HG03520 (cell line): ENCODE measurements at regions not wholly inside any gene's neighbourhood (a gene's known extent, or its start where the extent isn't known, plus 50 kb on each side); places are given as distances from the start of the nearest gene placed in this dataset.
"Not testable (repeated sequence)": the region's sequence is repeated elsewhere in the genome, so short reads cannot be mapped to it uniquely, and the experiment has no call there.

Source experiments
- ATAC-seq: cut with Tn5 transposase; IDR thresholded peaks from one replicate; pipeline ENCODE4 v1.9.1; 2021; ENCODE audit warnings: mild to moderate bottlenecking, moderate library complexity; ENCODE audit not compliant: unreplicated experiment

GRCh38 chr5:17964067-17964466, 329.8 kb downstream of the TAF11L14 start:
- ATAC-seq, result no peak

GRCh38 chr5:17966640-17967402, 332.6 kb downstream of the TAF11L14 start:
- ATAC-seq, result no peak

GRCh38 chr5:17976404-17976803, 342.1 kb downstream of the TAF11L14 start:
- ATAC-seq, result no peak

GRCh38 chr5:17978954-17979353, 344.7 kb downstream of the TAF11L14 start:
- ATAC-seq, result no peak

- not testable (repeated sequence) for ATAC-seq
Observed at GRCh38 chr5:17982626-17983025, 348.4 kb downstream of the TAF11L14 start.

- no peak for ATAC-seq
Observed at GRCh38 chr5:17989036-17989435, 354.8 kb downstream of the TAF11L14 start.

DNA sequence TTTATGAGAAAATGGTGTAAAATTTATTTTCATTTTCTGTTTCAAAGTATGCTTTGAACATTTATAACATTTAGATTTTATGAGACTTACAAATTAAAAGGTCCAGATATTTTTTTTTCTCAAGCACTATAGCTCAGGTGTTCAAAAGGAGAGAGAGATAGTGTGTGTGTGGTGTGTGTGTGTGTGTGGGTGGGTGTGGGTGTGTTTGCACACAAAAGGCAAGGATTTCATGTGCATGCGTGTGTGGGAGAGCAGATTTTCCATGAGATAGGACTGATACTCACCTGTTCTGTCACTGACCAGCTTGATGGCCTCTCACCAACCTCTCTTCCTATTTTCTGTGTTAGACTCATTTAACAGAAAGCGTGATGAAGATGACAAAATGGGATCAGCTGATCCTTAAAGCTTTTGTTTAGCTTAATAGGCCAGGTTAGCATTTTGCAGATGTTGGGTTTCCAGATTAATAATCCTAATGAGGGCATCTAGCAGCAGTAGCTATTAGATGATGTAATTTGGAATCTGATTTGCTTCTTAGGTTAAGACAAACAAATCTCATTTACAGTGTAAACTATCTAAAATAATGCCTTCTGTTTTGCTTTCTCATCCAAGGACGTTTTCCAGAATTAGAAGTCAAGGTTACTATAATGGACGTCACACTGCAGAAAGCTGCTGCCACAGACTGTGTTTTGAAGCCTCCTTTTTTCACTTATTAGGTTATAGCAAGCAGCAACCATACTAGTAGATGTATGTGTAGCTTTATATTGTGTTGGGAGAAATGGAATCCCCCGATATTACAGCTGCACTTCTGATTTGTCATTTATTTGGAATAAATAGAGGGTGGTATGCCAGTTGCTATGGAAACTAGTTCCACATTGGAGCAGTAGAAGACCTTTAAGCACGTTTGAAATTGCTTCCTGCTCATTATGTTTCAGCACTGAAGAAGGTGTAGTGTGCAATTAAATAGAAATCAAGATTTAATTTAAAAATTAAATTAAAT, 355.6 kb downstream of the TAF11L14 start:
- ATAC-seq, result no peak

GRCh38 chr5:17991775-17992174, 357.5 kb downstream of the TAF11L14 start:
- no peak for ATAC-seq

DNA sequence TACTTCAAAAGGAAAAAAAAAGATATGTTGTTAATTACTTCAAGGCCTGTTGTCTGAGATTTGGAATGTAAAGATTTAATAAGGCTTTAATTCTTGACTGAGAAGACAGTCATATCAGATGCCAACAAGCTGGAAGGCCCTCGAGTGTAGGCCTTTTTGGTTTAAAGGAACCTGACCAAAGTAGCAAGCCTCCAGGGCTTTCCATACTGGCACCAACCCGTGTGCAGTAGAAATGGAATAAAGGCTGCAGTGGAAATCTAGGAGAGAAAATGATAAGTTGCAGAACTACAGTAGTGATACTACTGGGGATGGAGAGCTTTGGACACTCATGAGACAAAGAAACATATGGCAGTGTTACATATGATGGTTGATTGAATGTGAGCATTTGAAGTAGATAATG, 358.0 kb downstream of the TAF11L14 start:
- no peak for ATAC-seq

DNA sequence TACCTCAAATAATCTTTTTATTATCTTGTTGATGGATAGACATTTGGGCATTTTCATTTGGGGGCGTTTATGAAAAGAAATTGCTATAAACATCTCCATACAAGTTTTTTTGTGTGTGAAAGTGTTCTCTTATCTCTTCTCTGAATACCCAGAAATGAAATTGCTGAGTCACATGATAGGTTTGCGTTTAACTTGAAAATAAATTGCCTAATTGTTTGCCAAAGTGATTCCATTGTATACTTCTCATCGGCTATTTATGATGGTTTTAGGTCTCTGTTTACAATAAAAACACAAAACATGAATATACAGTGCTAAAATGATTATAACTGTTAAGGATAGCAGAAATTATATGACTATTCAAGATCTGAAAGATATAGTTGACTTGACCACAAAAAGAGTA, 361.7 kb downstream of the TAF11L14 start:
- ATAC-seq, result no peak

DNA sequence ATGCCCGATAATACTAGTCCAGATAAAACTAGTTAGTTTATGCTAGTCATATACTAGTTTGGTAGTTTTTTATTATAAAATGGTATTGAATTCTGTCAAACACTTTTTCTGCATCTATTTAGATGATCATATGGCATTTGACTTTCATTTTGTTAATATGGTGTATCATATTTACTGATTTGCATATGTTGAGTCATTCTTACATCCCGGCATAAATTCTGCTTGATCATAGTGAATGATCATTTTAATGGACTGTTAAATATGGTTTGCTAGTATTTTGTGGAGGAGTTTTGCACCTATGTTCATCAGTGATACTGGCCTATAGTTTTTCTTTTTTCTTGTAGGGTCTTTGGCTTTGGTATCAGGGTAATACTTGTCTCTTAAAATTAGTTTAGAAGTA, 365.6 kb downstream of the TAF11L14 start:
- no peak for ATAC-seq

- no peak for ATAC-seq
Observed at GRCh38 chr5:18000744-18001143, 366.5 kb downstream of the TAF11L14 start.

- ATAC-seq, result no peak
Observed at GRCh38 chr5:18003312-18003711, 369.1 kb downstream of the TAF11L14 start.

DNA sequence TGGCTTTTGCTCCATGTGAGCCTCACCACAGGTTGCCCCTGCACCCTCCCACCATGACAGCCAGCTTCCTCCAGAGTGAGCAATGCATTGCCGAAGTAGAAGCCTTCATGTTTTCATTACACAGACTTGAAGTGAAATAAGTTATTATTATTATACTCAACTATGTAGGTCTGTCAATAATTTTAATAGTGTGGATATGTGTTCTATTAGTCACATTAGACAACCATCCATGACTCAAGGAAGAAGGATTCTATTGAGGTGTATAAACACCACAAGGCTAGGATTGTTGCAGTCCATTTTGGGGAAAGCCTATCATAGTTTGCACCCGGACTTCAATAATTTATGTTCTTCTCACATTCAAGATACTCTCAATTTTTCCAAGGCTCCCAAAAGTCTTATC, 369.5 kb downstream of the TAF11L14 start:
- ATAC-seq, result no peak

GRCh38 chr5:18006235-18006634, 372.0 kb downstream of the TAF11L14 start:
- ATAC-seq, result not testable (repeated sequence)

GRCh38 chr5:18008940-18009339, 374.7 kb downstream of the TAF11L14 start:
- no peak for ATAC-seq

DNA sequence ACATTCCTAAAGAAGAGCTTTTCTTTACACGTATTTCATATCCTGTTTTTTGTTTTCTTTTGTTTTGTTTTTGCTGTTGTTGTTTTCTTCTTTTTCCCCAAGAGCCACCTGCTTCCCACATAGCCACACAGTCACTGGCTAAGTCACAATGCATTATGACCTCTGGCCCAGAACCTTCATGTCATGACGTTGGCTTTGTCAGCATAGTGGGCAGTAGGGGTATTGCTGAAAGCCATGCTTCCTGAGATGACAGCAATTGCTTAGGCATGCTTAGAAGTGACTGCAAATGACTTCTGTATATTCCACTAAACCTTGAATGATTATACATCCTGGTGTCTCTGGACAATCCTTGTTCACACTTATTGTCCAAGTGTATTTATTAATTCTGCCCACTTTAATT, 375.8 kb downstream of the TAF11L14 start:
- no peak for ATAC-seq

GRCh38 chr5:18018472-18018871, 384.2 kb downstream of the TAF11L14 start:
- ATAC-seq, result no peak

DNA sequence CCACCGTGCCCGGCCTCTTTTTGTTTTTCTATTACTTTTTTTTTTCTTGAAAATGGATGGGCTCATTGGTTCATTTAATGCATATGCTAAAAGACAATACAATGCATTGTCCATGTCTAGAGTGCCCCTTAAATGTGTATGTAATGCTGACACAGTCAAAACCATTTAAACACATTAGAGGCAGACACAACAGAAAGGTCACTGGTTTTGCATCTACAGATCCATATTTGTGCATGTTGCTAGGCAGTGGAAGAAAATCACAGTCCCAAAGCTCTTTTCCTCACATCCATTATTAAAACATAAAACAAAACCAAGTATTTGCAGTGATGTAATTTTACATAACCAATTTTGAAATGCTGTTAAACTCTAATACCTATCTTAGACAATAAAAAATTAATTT, 389.0 kb downstream of the TAF11L14 start:
- ATAC-seq, result no peak

DNA sequence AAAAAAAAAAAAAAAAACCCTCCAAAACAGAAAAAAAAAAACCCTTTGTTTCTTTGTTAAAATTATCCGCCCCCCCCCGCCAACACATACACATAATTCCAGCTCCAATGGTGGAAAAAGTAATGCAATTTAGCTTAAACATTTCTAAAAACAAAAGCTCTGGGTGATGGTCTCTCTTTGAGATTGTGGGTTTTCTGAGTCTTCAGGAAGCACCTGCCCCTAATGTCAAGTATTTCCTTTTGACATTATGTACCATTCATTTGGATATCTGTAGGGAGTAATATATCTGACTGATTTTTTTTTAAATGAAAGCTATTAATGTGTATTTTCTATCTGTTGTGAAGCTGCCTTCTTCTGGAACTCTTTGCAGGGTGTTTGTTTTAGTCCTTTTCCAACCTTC, 389.7 kb downstream of the TAF11L14 start:
- no peak for ATAC-seq

- ATAC-seq, result no peak
Observed at GRCh38 chr5:18024542-18024941, 390.3 kb downstream of the TAF11L14 start.
